ENCODE measurements at regions not wholly inside any gene's neighbourhood (a gene's known extent, or its start where the extent isn't known, plus 50 kb on each side); places are given as distances from the start of the nearest gene placed in this dataset.
A peak's percentile ranks its signal among the peaks of the same experiment; 100 is the strongest.

DNA sequence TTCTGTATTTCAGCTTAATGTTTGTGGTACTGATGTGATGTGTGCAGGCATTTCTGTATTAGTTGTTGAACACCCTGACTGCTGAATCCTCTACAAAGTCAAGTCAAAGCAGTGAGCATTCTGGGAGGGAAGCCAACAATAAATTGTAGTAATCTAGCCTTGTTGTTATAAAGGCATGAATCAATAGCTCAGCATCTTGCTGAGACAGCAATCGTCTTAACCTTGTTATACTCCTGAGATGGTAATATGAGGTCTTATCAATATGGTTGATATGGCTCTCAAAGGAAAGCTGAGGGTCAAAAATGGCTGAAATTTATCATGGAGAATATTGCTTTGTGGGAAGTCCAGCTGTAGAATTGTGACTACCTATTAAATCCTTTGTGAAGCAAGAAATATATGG lies 299.4 kb downstream of the DNAJB9 start:
- H3K79me2 ChIP-seq (ENCODE audit: control insufficient read depth, insufficient read depth, low read length): no peaks in the 10 kb centered on the region
- WGBS (ENCODE audit: extremely low coverage, insufficient coverage, low lambda C conversion rate): no CpG with 5 or more reads among the region's 1 CpG
- no peak overlapping the region for H3K4me2 ChIP-seq (ENCODE audit: low read length)
- no peaks in the 10 kb centered on the region for H3K27me3 ChIP-seq (ENCODE audit: insufficient read depth, low read length, poor library complexity)
- no peaks in the 10 kb centered on the region for H3K36me3 ChIP-seq (ENCODE audit: control insufficient read depth, insufficient read depth, low read length)
- no peak overlapping the region for H2BK120ac ChIP-seq (ENCODE audit: low read depth, low read length)
- H2AK5ac ChIP-seq (ENCODE audit: low read length): no peak overlapping the region
- no peak overlapping the region for H3K23ac ChIP-seq (ENCODE audit: low read length)
- no peak overlapping the region for H2BK5ac ChIP-seq (ENCODE audit: low read length)
- H4K5ac ChIP-seq (ENCODE audit: low read length): no peak overlapping the region
- no peak overlapping the region for H3K4ac ChIP-seq (ENCODE audit: low read depth, low read length)
- no peak for DNase-seq
- no peak overlapping the region for H3K27ac ChIP-seq (ENCODE audit: low read depth, low read length)
- no peak overlapping the region for H3K18ac ChIP-seq (ENCODE audit: low read length)
- H3K79me1 ChIP-seq (ENCODE audit: low read length): no peaks in the 10 kb centered on the region
- H2BK15ac ChIP-seq (replicated peaks; ENCODE audit: low read depth): no peak overlapping the region
- H3K4me1 ChIP-seq (ENCODE audit: control insufficient read depth, low read depth, low read length): no peaks in the 10 kb centered on the region
- H3K4me3 ChIP-seq (ENCODE audit: low read length): no peak overlapping the region
- no peak overlapping the region for H4K8ac ChIP-seq (ENCODE audit: low read depth, low read length)
- no peak overlapping the region for H3K9ac ChIP-seq (ENCODE audit: low read length)
- H3K56ac ChIP-seq (ENCODE audit: low read length): no peak overlapping the region

DNA sequence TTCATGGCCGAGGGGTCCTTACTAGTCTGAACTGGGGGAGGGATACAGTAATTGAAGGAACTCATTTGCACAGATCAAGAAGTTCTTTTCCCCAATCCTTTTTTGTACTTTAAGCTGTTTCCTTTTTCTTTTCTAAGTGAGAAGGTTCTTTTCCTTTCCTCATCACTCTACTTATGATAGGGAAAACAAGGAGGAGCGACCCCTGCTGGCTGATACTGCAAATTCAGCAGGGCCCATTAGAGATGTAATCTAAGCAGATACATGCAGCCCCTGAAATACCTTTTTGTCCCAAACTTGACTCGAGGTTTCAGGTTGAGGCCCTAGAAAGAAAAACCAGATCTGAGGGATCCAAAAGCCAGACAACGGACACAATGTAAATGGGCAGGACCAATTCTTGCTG lies 305.5 kb downstream of the DNAJB9 start:
- WGBS (ENCODE audit: extremely low coverage, insufficient coverage, low lambda C conversion rate): no CpG with 5 or more reads among the region's 4 CpGs

DNA sequence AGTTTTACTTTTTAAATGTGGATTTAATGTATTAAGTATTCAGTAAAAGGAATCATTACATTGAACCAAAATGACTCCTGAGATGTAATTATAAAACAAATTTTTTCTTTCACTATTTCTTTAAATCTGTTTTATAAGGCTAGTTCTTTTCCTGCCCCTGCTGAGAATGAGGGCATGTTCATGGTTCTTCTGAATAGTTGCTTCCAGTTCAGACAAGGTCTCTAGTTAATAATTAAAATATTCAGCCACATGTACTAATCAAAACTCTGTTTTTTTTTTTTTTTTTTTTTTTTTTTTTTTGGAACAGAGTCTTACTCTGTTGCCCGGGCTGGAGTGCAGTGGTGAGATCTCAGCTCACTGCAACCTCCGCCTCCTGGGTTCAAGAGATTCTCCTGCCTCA lies 321.2 kb downstream of the DNAJB9 start:
- no peaks in the 10 kb centered on the region for H3K4me1 ChIP-seq (ENCODE audit: control insufficient read depth, low read depth, low read length)
- no peak overlapping the region for H2BK120ac ChIP-seq (ENCODE audit: low read depth, low read length)
- H3K27ac ChIP-seq (ENCODE audit: low read depth, low read length): no peak overlapping the region
- H4K8ac ChIP-seq (ENCODE audit: low read depth, low read length): no peak overlapping the region
- no peaks in the 10 kb centered on the region for H3K79me1 ChIP-seq (ENCODE audit: low read length)
- H3K56ac ChIP-seq (ENCODE audit: low read length): no peak overlapping the region
- no peaks in the 10 kb centered on the region for H3K36me3 ChIP-seq (ENCODE audit: control insufficient read depth, insufficient read depth, low read length)
- H2AK5ac ChIP-seq (ENCODE audit: low read length): no peak overlapping the region
- no peak overlapping the region for H3K9ac ChIP-seq (ENCODE audit: low read length)
- H3K27me3 ChIP-seq (ENCODE audit: insufficient read depth, low read length, poor library complexity): no peaks in the 10 kb centered on the region
- H4K5ac ChIP-seq (ENCODE audit: low read length): no peak overlapping the region
- no peaks in the 10 kb centered on the region for H3K79me2 ChIP-seq (ENCODE audit: control insufficient read depth, insufficient read depth, low read length)
- DNase-seq: no peak
- H3K4me2 ChIP-seq (ENCODE audit: low read length): no peak overlapping the region
- H2BK15ac ChIP-seq (replicated peaks; ENCODE audit: low read depth): no peak overlapping the region
- no peak overlapping the region for H3K23ac ChIP-seq (ENCODE audit: low read length)
- no CpG with 5 or more reads among the region's 2 CpGs for WGBS (ENCODE audit: extremely low coverage, insufficient coverage, low lambda C conversion rate)
- no peak overlapping the region for H3K18ac ChIP-seq (ENCODE audit: low read length)
- H3K4me3 ChIP-seq (ENCODE audit: low read length): no peak overlapping the region
- no peak overlapping the region for H3K4ac ChIP-seq (ENCODE audit: low read depth, low read length)
- H2BK5ac ChIP-seq (ENCODE audit: low read length): no peak overlapping the region

More for the DNA sequence above, 305.5 kb downstream of the DNAJB9 start:
- Histone ChIP-seq H3K27me3 (ENCODE audit: insufficient read depth, low read length, poor library complexity) (no peaks in the 10 kb centered on the region), H3K4me1 (ENCODE audit: control insufficient read depth, low read depth, low read length) (no peaks in the 10 kb centered on the region), H3K79me2 (ENCODE audit: control insufficient read depth, insufficient read depth, low read length) (no peaks in the 10 kb centered on the region), H4K8ac (ENCODE audit: low read depth, low read length) (no peak overlapping the region), H2BK15ac (replicated peaks; ENCODE audit: low read depth) (no peak overlapping the region), H3K36me3 (ENCODE audit: control insufficient read depth, insufficient read depth, low read length) (no peaks in the 10 kb centered on the region), H3K23ac (ENCODE audit: low read length) (no peak overlapping the region), H3K56ac (ENCODE audit: low read length) (no peak overlapping the region), H3K4me2 (ENCODE audit: low read length) (no peak overlapping the region), H3K9ac (ENCODE audit: low read length) (no peak overlapping the region), H3K18ac (ENCODE audit: low read length) (no peak overlapping the region), H2AK5ac (ENCODE audit: low read length) (no peak overlapping the region), H2BK5ac (ENCODE audit: low read length) (no peak overlapping the region), H3K79me1 (ENCODE audit: low read length) (no peaks in the 10 kb centered on the region), H3K4me3 (ENCODE audit: low read length) (no peak overlapping the region), H4K5ac (ENCODE audit: low read length) (no peak overlapping the region), H3K27ac (ENCODE audit: low read depth, low read length) (no peak overlapping the region), H2BK120ac (ENCODE audit: low read depth, low read length) (no peak overlapping the region), H3K4ac (ENCODE audit: low read depth, low read length) (no peak overlapping the region)
- DNase-seq: peak; percentile 47

DNA sequence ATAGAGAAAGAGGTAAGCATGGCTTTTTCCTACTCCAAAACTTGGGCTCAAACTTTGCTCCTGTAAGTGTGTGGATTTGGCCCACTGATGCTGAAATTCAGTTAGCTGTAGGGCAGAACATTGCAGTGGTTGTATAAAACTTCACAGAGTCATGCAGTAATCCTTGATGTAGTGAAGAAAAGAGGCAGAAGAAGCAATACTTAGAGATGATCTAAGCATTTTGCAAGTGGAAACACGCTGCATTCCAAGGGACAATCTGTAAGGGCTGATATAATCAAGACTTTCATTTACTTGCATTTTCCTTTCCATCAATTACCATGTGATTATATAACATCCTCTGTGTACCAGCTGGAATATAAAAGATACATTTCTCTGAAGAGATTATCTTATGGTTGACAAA lies 338.8 kb downstream of the DNAJB9 start:
- H2BK120ac ChIP-seq (ENCODE audit: low read depth, low read length): no peak overlapping the region
- no peak overlapping the region for H3K56ac ChIP-seq (ENCODE audit: low read length)
- no peak overlapping the region for H4K8ac ChIP-seq (ENCODE audit: low read depth, low read length)
- no peak overlapping the region for H2BK15ac ChIP-seq (replicated peaks; ENCODE audit: low read depth)
- H3K23ac ChIP-seq (ENCODE audit: low read length): no peak overlapping the region
- DNase-seq: no peak
- no peak overlapping the region for H3K27ac ChIP-seq (ENCODE audit: low read depth, low read length)
- H3K79me2 ChIP-seq (ENCODE audit: control insufficient read depth, insufficient read depth, low read length): no peaks in the 10 kb centered on the region
- no CpG with 5 or more reads among the region's 1 CpG for WGBS (ENCODE audit: extremely low coverage, insufficient coverage, low lambda C conversion rate)
- no peak overlapping the region for H2BK5ac ChIP-seq (ENCODE audit: low read length)
- H3K79me1 ChIP-seq (ENCODE audit: low read length): no peaks in the 10 kb centered on the region
- no peak overlapping the region for H4K5ac ChIP-seq (ENCODE audit: low read length)
- no peak overlapping the region for H3K9ac ChIP-seq (ENCODE audit: low read length)
- H3K4me2 ChIP-seq (ENCODE audit: low read length): no peak overlapping the region
- H3K27me3 ChIP-seq (ENCODE audit: insufficient read depth, low read length, poor library complexity): no peaks in the 10 kb centered on the region
- no peak overlapping the region for H3K18ac ChIP-seq (ENCODE audit: low read length)
- H3K4me3 ChIP-seq (ENCODE audit: low read length): no peak overlapping the region
- no peak overlapping the region for H2AK5ac ChIP-seq (ENCODE audit: low read length)
- no peaks in the 10 kb centered on the region for H3K4me1 ChIP-seq (ENCODE audit: control insufficient read depth, low read depth, low read length)
- H3K4ac ChIP-seq (ENCODE audit: low read depth, low read length): no peak overlapping the region
- no peaks in the 10 kb centered on the region for H3K36me3 ChIP-seq (ENCODE audit: control insufficient read depth, insufficient read depth, low read length)

DNA sequence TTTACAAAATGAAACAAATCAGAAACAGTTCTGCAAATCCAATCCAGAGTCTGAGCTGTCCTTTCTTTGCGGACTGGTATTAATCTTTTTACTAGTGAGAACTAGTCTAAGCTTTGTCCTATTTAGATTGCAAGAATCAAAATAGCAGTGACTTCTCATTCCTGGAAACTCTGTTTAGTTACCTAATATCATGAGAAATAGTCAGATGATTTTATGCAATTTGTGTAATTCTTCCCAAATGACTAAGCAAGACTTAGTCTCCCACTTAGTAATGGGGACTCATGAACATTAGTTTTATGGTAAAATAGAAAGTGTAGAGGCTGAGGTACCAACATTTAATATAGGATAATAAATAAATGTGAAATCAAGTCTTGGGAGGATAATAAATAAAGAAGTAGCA lies 341.3 kb downstream of the DNAJB9 start:
- Histone ChIP-seq H2BK5ac (ENCODE audit: low read length) (no peak overlapping the region), H3K18ac (ENCODE audit: low read length) (no peak overlapping the region), H2BK15ac (replicated peaks; ENCODE audit: low read depth) (no peak overlapping the region), H3K36me3 (ENCODE audit: control insufficient read depth, insufficient read depth, low read length) (no peaks in the 10 kb centered on the region), H3K79me1 (ENCODE audit: low read length) (no peaks in the 10 kb centered on the region), H3K4me1 (ENCODE audit: control insufficient read depth, low read depth, low read length) (no peaks in the 10 kb centered on the region), H4K8ac (ENCODE audit: low read depth, low read length) (no peak overlapping the region), H3K23ac (ENCODE audit: low read length) (no peak overlapping the region), H3K9ac (ENCODE audit: low read length) (no peak overlapping the region), H3K4ac (ENCODE audit: low read depth, low read length) (no peak overlapping the region), H2AK5ac (ENCODE audit: low read length) (no peak overlapping the region), H4K5ac (ENCODE audit: low read length) (no peak overlapping the region), H3K27ac (ENCODE audit: low read depth, low read length) (no peak overlapping the region), H3K27me3 (ENCODE audit: insufficient read depth, low read length, poor library complexity) (no peaks in the 10 kb centered on the region), H3K4me3 (ENCODE audit: low read length) (no peak overlapping the region), H3K4me2 (ENCODE audit: low read length) (no peak overlapping the region), H3K56ac (ENCODE audit: low read length) (no peak overlapping the region), H3K79me2 (ENCODE audit: control insufficient read depth, insufficient read depth, low read length) (no peaks in the 10 kb centered on the region), H2BK120ac (ENCODE audit: low read depth, low read length) (no peak overlapping the region)
- no peak for DNase-seq
- WGBS (ENCODE audit: extremely low coverage, insufficient coverage, low lambda C conversion rate): no CpG with 5 or more reads among the region's 1 CpG

DNA sequence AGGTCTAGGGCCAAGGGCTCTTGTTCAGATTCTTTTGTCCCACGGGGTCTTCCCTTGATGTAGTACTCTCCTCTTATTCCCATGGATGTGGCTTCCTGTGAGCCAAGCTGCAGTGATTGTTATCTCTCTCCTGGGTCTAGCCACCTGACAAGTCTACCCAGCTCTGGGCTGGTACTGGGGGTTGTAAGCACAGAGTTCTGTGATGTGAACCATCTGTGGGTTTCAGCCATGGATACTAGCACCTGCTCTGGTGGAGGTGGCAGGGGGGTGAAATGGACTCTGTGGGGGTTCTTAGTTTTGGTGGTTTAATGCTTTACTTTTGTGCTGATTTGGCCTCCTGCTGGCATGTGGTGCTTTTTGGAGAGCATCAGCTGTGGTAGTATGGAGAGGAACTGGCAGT lies 350.8 kb downstream of the DNAJB9 start:
- no peak for DNase-seq
- Histone ChIP-seq H2BK120ac (ENCODE audit: low read depth, low read length) (no peak overlapping the region), H3K79me2 (ENCODE audit: control insufficient read depth, insufficient read depth, low read length) (no peaks in the 10 kb centered on the region), H3K27me3 (ENCODE audit: insufficient read depth, low read length, poor library complexity) (no peaks in the 10 kb centered on the region), H3K4ac (ENCODE audit: low read depth, low read length) (no peak overlapping the region), H2BK5ac (ENCODE audit: low read length) (no peak overlapping the region), H3K4me3 (ENCODE audit: low read length) (no peak overlapping the region), H3K4me1 (ENCODE audit: control insufficient read depth, low read depth, low read length) (no peaks in the 10 kb centered on the region), H2BK15ac (replicated peaks; ENCODE audit: low read depth) (no peak overlapping the region), H3K36me3 (ENCODE audit: control insufficient read depth, insufficient read depth, low read length) (no peaks in the 10 kb centered on the region), H3K23ac (ENCODE audit: low read length) (no peak overlapping the region), H3K4me2 (ENCODE audit: low read length) (no peak overlapping the region), H3K56ac (ENCODE audit: low read length) (no peak overlapping the region), H3K18ac (ENCODE audit: low read length) (no peak overlapping the region), H2AK5ac (ENCODE audit: low read length) (no peak overlapping the region), H3K9ac (ENCODE audit: low read length) (no peak overlapping the region), H4K8ac (ENCODE audit: low read depth, low read length) (no peak overlapping the region), H4K5ac (ENCODE audit: low read length) (no peak overlapping the region), H3K79me1 (ENCODE audit: low read length) (no peaks in the 10 kb centered on the region), H3K27ac (ENCODE audit: low read depth, low read length) (no peak overlapping the region)
- no CpG with 5 or more reads among the region's 1 CpG for WGBS (ENCODE audit: extremely low coverage, insufficient coverage, low lambda C conversion rate)

All from mesendoderm (in vitro differentiated cells).